ENCODE measurements at regions not wholly inside any gene's neighbourhood (a gene's known extent, or its start where the extent isn't known, plus 50 kb on each side); places are given as distances from the start of the nearest gene placed in this dataset.

- Histone ChIP-seq H3K9me3 (ENCODE audit: control insufficient read depth in 1 of 2, insufficient read depth in 1 of 2, low read length in 2 of 2) (no peaks in the 10 kb centered on the region), H3K36me3 (ENCODE audit: insufficient read depth, low read length) (no peaks in the 10 kb centered on the region), H3K4me3 (ENCODE audit: low read length) (no peak overlapping the region), H3K4me1 (ENCODE audit: insufficient read depth, low read length) (no peaks in the 10 kb centered on the region), H3K27me3 (ENCODE audit: control insufficient read depth in 1 of 2, insufficient read depth in 2 of 2, low read length in 2 of 2) (no peaks in the 10 kb centered on the region), H3K27ac (ENCODE audit: low read depth in 1 of 2, low read length in 2 of 2) (no peak overlapping the region)
- ChIA-PET CTCF (no interaction called here), POLR2A (no interaction called here)
- TF ChIP-seq CTCF (IDR thresholded peaks at IDR 0.05): no peak
- DNase-seq (no peak), ATAC-seq (ENCODE audit: poor library complexity) (no peak)
- intact Hi-C loops (cut with DNase I, micrococcal nuclease): no loop called here
- H3K9me3 Mint-ChIP-seq: peaks cover 3% of the 10 kb centered on the region
- H3K27ac Mint-ChIP-seq: no peak overlapping the region
- no peaks in the 10 kb centered on the region for H3K4me1 Mint-ChIP-seq (ENCODE audit: low read depth)
- no peak overlapping the region for H3K4me3 Mint-ChIP-seq
- no peaks in the 10 kb centered on the region for H3K36me3 Mint-ChIP-seq (ENCODE audit: low read depth)
- no peaks in the 10 kb centered on the region for H3K27me3 Mint-ChIP-seq
Observed at GRCh38 chr4:23741681-23742191, 148.1 kb downstream of the PPARGC1A start.

GRCh38 chr4:23737571-23737970 lies 152.3 kb downstream of the PPARGC1A start:
- ATAC-seq (ENCODE audit: poor library complexity): no peak
- DNase-seq: no peak
- H3K4me1 ChIP-seq (ENCODE audit: insufficient read depth, low read length): no peaks in the 10 kb centered on the region
- POLR2A ChIA-PET: no interaction called here
- Mint-ChIP-seq H3K27me3 (no peaks in the 10 kb centered on the region), H3K27ac (no peak overlapping the region), H3K4me1 (ENCODE audit: low read depth) (no peaks in the 10 kb centered on the region), H3K4me3 (no peak overlapping the region), H3K9me3 (peaks cover 3% of the 10 kb centered on the region), H3K36me3 (ENCODE audit: low read depth) (no peaks in the 10 kb centered on the region)
- no peaks in the 10 kb centered on the region for H3K27me3 ChIP-seq (ENCODE audit: control insufficient read depth in 1 of 2, insufficient read depth in 2 of 2, low read length in 2 of 2)
- intact Hi-C loops (cut with DNase I, micrococcal nuclease): no loop called here
- H3K4me3 ChIP-seq (ENCODE audit: low read length): no peak overlapping the region
- H3K9me3 ChIP-seq (ENCODE audit: control insufficient read depth in 1 of 2, insufficient read depth in 1 of 2, low read length in 2 of 2): no peaks in the 10 kb centered on the region
- CTCF ChIA-PET: no interaction called here
- no peaks in the 10 kb centered on the region for H3K36me3 ChIP-seq (ENCODE audit: insufficient read depth, low read length)
- H3K27ac ChIP-seq (ENCODE audit: low read depth in 1 of 2, low read length in 2 of 2): no peak overlapping the region
- no peak for TF ChIP-seq CTCF (IDR thresholded peaks at IDR 0.05)

GRCh38 chr4:23736466-23736865 lies 153.4 kb downstream of the PPARGC1A start:
- Mint-ChIP-seq H3K27ac (no peak overlapping the region), H3K36me3 (ENCODE audit: low read depth) (no peaks in the 10 kb centered on the region), H3K9me3 (peaks cover 3% of the 10 kb centered on the region), H3K27me3 (no peaks in the 10 kb centered on the region), H3K4me3 (no peak overlapping the region), H3K4me1 (ENCODE audit: low read depth) (no peaks in the 10 kb centered on the region)
- Histone ChIP-seq H3K27me3 (ENCODE audit: control insufficient read depth in 1 of 2, insufficient read depth in 2 of 2, low read length in 2 of 2) (no peaks in the 10 kb centered on the region), H3K4me1 (ENCODE audit: insufficient read depth, low read length) (no peaks in the 10 kb centered on the region), H3K4me3 (ENCODE audit: low read length) (no peak overlapping the region), H3K36me3 (ENCODE audit: insufficient read depth, low read length) (no peaks in the 10 kb centered on the region), H3K9me3 (ENCODE audit: control insufficient read depth in 1 of 2, insufficient read depth in 1 of 2, low read length in 2 of 2) (no peaks in the 10 kb centered on the region), H3K27ac (ENCODE audit: low read depth in 1 of 2, low read length in 2 of 2) (no peak overlapping the region)
- DNase-seq (no peak), ATAC-seq (ENCODE audit: poor library complexity) (no peak)
- intact Hi-C loops (cut with DNase I, micrococcal nuclease): no loop called here
- ChIA-PET CTCF (no interaction called here), POLR2A (no interaction called here)
- no peak for TF ChIP-seq CTCF (IDR thresholded peaks at IDR 0.05)

Measured in CD4-positive, alpha-beta T cell (primary cell).